K562 (cell line): ENCODE measurements at regions not wholly inside any gene's neighbourhood (a gene's known extent, or its start where the extent isn't known, plus 50 kb on each side); places are given as distances from the start of the nearest gene placed in this dataset.

Experiments
- ATAC-seq: fragments of 200-7000 bp; cut with Tn5 transposase; 3 replicates; pipeline ENCODE4 v1.9.1; 2020; ENCODE audit warnings: moderate library complexity
- BruUV-seq: library from RNA; stranded (reverse); fragments of 400-500 nt; replicated peaks from 2 replicates; lab custom pipeline; 2021; lab: Mats Ljungman, UMichigan
- CTCF ChIA-PET: fragments of 300-600 bp; formaldehyde crosslinking; extraction: SDS; loops from one replicate; lab custom pipeline; 2021; ENCODE audit warnings: low intra/inter-chr PET ratio; lab: Yijun Ruan, JAX
- POLR2A ChIA-PET: fragments of 300-600, 350-650 bp; sonication (Branson Sonifier 250); formaldehyde crosslinking; extraction: SDS; loops from one replicate; lab custom pipeline; 2021; ENCODE audit warnings: antibody characterized with exemption, inconsistent platforms; lab: Yijun Ruan, JAX
- DNase-seq, 4 experiments: peaks; one replicate each; pipeline versions ENCODE4 v3.0.0 to v3.0.0-alpha.2; 2011 to 2018; ENCODE audit warnings: low spot score in 3 of 4, mixed read lengths in 3 of 4; ENCODE audit errors: extremely low read depth in 1 of 4
- FAIRE-seq: peaks from 2 replicates; lab custom pipeline; 2011; peaks lifted over from hg19 to GRCh38; lab: Jason Lieb, UNC
- H2AFZ ChIP-seq: 2 replicates; pipeline ENCODE4 v1.6.0; 2011; ENCODE audit warnings: low read depth, low read length, control low read depth, inconsistent platforms
- H3K27ac ChIP-seq: fragments of 200-600 bp; 3 replicates; pipeline ENCODE4 v1.8.0; 2011; ENCODE audit warnings: low read depth, mild to moderate bottlenecking, control low read depth, inconsistent platforms, low read length, moderate library complexity, mixed read lengths; ENCODE audit errors: extremely low read depth
- H3K27me3 ChIP-seq, 2 experiments: fragments of 300-600 bp in 1 of 2; 2 replicates in 1 of 2; 3 replicates in 1 of 2; pipeline versions ENCODE4 v1.6.0 to v1.8.0; 2011; ENCODE audit warnings: inconsistent platforms in 2 of 2, low read length in 2 of 2, mild to moderate bottlenecking in 1 of 2, mixed read lengths in 1 of 2, moderate library complexity in 1 of 2; ENCODE audit not compliant: control insufficient read depth in 2 of 2, insufficient read depth in 2 of 2
- H3K36me3 ChIP-seq: fragments of 300-600 bp; 3 replicates; pipeline ENCODE4 v1.8.0; 2011; ENCODE audit warnings: mild to moderate bottlenecking, low read length, inconsistent platforms; ENCODE audit not compliant: control insufficient read depth, insufficient read depth
- H3K4me1 ChIP-seq, 2 experiments: fragments of 200-600 bp in 1 of 2; replicated peaks in 1 of 2; 2 replicates in 1 of 2; 3 replicates in 1 of 2; pipeline versions ENCODE4 v1.5.1 to v1.8.0; 2011; ENCODE audit warnings: inconsistent platforms in 2 of 2, low read length in 2 of 2, mild to moderate bottlenecking in 1 of 2, mixed read lengths in 1 of 2, moderate library complexity in 1 of 2; ENCODE audit not compliant: control insufficient read depth in 2 of 2, insufficient read depth in 2 of 2
- H3K4me2 ChIP-seq: 2 replicates; pipeline ENCODE4 v1.6.1; 2011; ENCODE audit warnings: low read length, control low read depth, inconsistent platforms, mixed read lengths; ENCODE audit not compliant: insufficient read depth
- H3K4me3 ChIP-seq: fragments of 200-600 bp; sonication (generic), shearing (Covaris generic); 2 replicates; pipeline ENCODE4 v1.5.1; 2016; ENCODE audit warnings: control low read depth, inconsistent platforms
- H3K79me2 ChIP-seq: fragments of 200-600 bp; 3 replicates; pipeline ENCODE4 v1.8.0; 2011; ENCODE audit warnings: low read length, inconsistent platforms; ENCODE audit not compliant: control insufficient read depth, insufficient read depth
- H3K9ac ChIP-seq, 2 experiments: 2 replicates each; pipeline versions ENCODE4 v1.6.0 to v1.6.1; 2011; ENCODE audit warnings: low read depth in 2 of 2, low read length in 2 of 2, control low read depth in 1 of 2, inconsistent platforms in 1 of 2, mild to moderate bottlenecking in 1 of 2, mixed read lengths in 1 of 2; ENCODE audit not compliant: insufficient read depth in 1 of 2
- H3K9me1 ChIP-seq: one replicate; pipeline ENCODE4 v1.6.0; 2011; ENCODE audit warnings: inconsistent platforms, mild to moderate bottlenecking, low read length, moderate library complexity; ENCODE audit not compliant: control insufficient read depth, insufficient read depth
- H3K9me3 ChIP-seq: replicated peaks from 2 replicates; pipeline ENCODE4 v1.5.1; 2011; ENCODE audit warnings: low read depth, low read length, inconsistent platforms; ENCODE audit not compliant: control insufficient read depth, insufficient read depth
- H4K20me1 ChIP-seq: replicated peaks from 2 replicates; pipeline ENCODE4 v1.6.1; 2011; ENCODE audit warnings: low read length, inconsistent platforms, mixed read lengths; ENCODE audit not compliant: control insufficient read depth, insufficient read depth
- CHD4 ChIP-seq: fragments of 200-600 bp; sonication (generic); IDR thresholded peaks from 3 replicates; pipeline ENCODE4 v1.6.1; 2012; ENCODE audit warnings: low read depth, mild to moderate bottlenecking, mixed read lengths, low read length, inconsistent platforms; ENCODE audit not compliant: insufficient read depth, insufficient replicate concordance, poor library complexity, severe bottlenecking
- DIDO1 ChIP-seq: fragments of 450-650 bp; IDR thresholded peaks from 2 replicates; pipeline ENCODE4 v1.6.1; 2016; ENCODE audit warnings: low read depth, missing biosample characterization, missing genetic modification characterization
- EHMT2 ChIP-seq: fragments of 450-650 bp; IDR thresholded peaks from 2 replicates; pipeline ENCODE4 v1.6.1; 2018; ENCODE audit warnings: antibody characterized with exemption
- EZH2 ChIP-seq: IDR thresholded peaks from 2 replicates; pipeline ENCODE4 v1.6.1; 2012; ENCODE audit warnings: low read depth, mild to moderate bottlenecking, inconsistent platforms, low read length, borderline replicate concordance
- FOXK1 ChIP-seq: sonication (generic); formaldehyde crosslinking; IDR thresholded peaks from 2 replicates; pipeline ENCODE4 v1.8.0; 2022; ENCODE audit warnings: missing genetic modification reagents, mild to moderate bottlenecking, borderline replicate concordance
- GATAD2A ChIP-seq: fragments of 450-650 bp; IDR thresholded peaks from 2 replicates; pipeline ENCODE4 v1.6.1; 2017
- HDAC2 ChIP-seq: fragments of 450-650 bp; IDR thresholded peaks from 2 replicates; pipeline ENCODE4 v1.6.1; 2016; ENCODE audit warnings: mild to moderate bottlenecking
- HDAC6 ChIP-seq: IDR thresholded peaks from 2 replicates; pipeline ENCODE4 v1.6.1; 2012; ENCODE audit warnings: low read depth, mild to moderate bottlenecking, control low read depth, inconsistent platforms, low read length, moderate library complexity
- IRF1 ChIP-seq: sonication (generic); formaldehyde crosslinking; IDR thresholded peaks from 2 replicates; pipeline ENCODE4 v1.8.0; 2022; ENCODE audit warnings: missing genetic modification reagents, mild to moderate bottlenecking, borderline replicate concordance
- KDM2B ChIP-seq: fragments of 250-450 bp; sonication (Bioruptor Pico); IDR thresholded peaks from 2 replicates; pipeline ENCODE4 v1.8.0; 2021; ENCODE audit warnings: mild to moderate bottlenecking, moderate library complexity
- MEF2A ChIP-seq: IDR thresholded peaks from 2 replicates; pipeline ENCODE4 v1.6.1; 2011; ENCODE audit warnings: low read depth, mild to moderate bottlenecking, low read length, moderate library complexity; ENCODE audit not compliant: control insufficient read depth
- NCOA6 ChIP-seq: fragments of 450-650 bp; IDR thresholded peaks from 2 replicates; pipeline ENCODE4 v1.6.1; 2017; ENCODE audit warnings: mild to moderate bottlenecking
- NFE2 ChIP-seq: IDR thresholded peaks from 2 replicates; pipeline ENCODE4 v1.6.1; 2014; ENCODE audit warnings: antibody characterized with exemption, low read depth
- NFXL1 ChIP-seq: fragments of 450-650 bp; formaldehyde crosslinking; IDR thresholded peaks from 2 replicates; pipeline ENCODE4 v1.4.0; 2021; ENCODE audit warnings: mild to moderate bottlenecking
- POLR2G ChIP-seq: fragments of 200-400 bp; formaldehyde crosslinking; IDR thresholded peaks from 2 replicates; pipeline ENCODE4 v1.6.1; 2017; ENCODE audit warnings: low read depth, mild to moderate bottlenecking, antibody characterized with exemption, low read length, moderate library complexity
- RAD21 ChIP-seq, 2 experiments: fragments of 250-450 bp in 1 of 2; fragments of 450-650 bp in 1 of 2; sonication (Bioruptor Pico) in 1 of 2; formaldehyde crosslinking in 1 of 2; IDR thresholded peaks in 1 of 2; conservative IDR thresholded peaks in 1 of 2; 2 replicates each; pipeline versions ENCODE4 v1.4.0 to v1.8.0; 2020 to 2022; ENCODE audit warnings: mild to moderate bottlenecking in 2 of 2, moderate library complexity in 1 of 2
- SMAD3 ChIP-seq: fragments of 450-650 bp; formaldehyde crosslinking; conservative IDR thresholded peaks from 2 replicates; pipeline ENCODE4 v1.4.0; 2020; ENCODE audit warnings: mild to moderate bottlenecking
- TCF3 ChIP-seq: sonication (generic); formaldehyde crosslinking; IDR thresholded peaks from 2 replicates; pipeline ENCODE4 v1.4.0; 2020; ENCODE audit warnings: mild to moderate bottlenecking, missing genetic modification reagents
- WGBS: fragments of 100-300 bp; shearing (Covaris generic); methylation state at CpG from one replicate; pipeline ENCODE4 v1.1.6; 2016; ENCODE audit warnings: low coverage, mixed read lengths; ENCODE audit not compliant: insufficient coverage; ENCODE audit errors: missing lambda C conversion rate; 5-methylcytosine and 5-hydroxymethylcytosine counted together
- in situ Hi-C: fragments of 300-500 bp; cut with MboI; formaldehyde crosslinking; loops from 4 replicates; pipeline ENCODE4 v1.15.0; 2018; ENCODE audit warnings: inconsistent platforms, mixed read lengths
- intact Hi-C: fragments of 100-400 bp; cut with micrococcal nuclease; formaldehyde crosslinking; loops from 2 replicates; pipeline ENCODE4 v1.14.2; 2022

- TF ChIP-seq KDM2B (CRISPR knock-in tag), result no peak
- no peak for TF ChIP-seq CHD4
- no peak for TF ChIP-seq EZH2
- TF ChIP-seq GATAD2A, result no peak
- no peak for TF ChIP-seq EHMT2
- TF ChIP-seq RAD21 (CRISPR knock-in tag; conservative IDR thresholded peaks at IDR 0.05 in 1 of 2, IDR thresholded peaks at IDR 0.05 in 1 of 2), result no peak
- no peak for TF ChIP-seq FOXK1 (CRISPR knock-in tag)
These were observed 160.1 kb downstream of the NUAK1 start (continued) for GRCh38 chr12:105978686-105979085.

- Histone ChIP-seq H3K4me1 (no peaks in the 10 kb centered on the region), H3K36me3 (no peaks in the 10 kb centered on the region), H3K79me2 (no peaks in the 10 kb centered on the region), H4K20me1 (0 out of 2 replicates have a peak, but pooled peaks cover 3% of the 10 kb centered on the region), H3K4me2 (no peak overlapping the region), H3K9me3 (no peaks in the 10 kb centered on the region), H2AFZ (no peak overlapping the region), H3K9ac (no peak overlapping the region), H3K27ac (no peak overlapping the region), H3K27me3 (peaks cover 0 to 19% of the 10 kb centered on the region in 2 experiments; a peak in 3 of 5 replicates), H3K4me3 (no peak overlapping the region), H3K9me1 (no peaks in the 10 kb centered on the region)
- BruUV-seq, result no TSS peak
- TF ChIP-seq HDAC2 (no peak), DIDO1 (tag) (no peak), NCOA6 (no peak), MEF2A (no peak), POLR2G (no peak), HDAC6 (no peak), IRF1 (CRISPR knock-in tag) (no peak), NFE2 (no peak), NFXL1 (no peak), TCF3 (CRISPR knock-in tag) (no peak), SMAD3 (no peak)
- 6% methylated on average over 1 of the region's 1 CpG for WGBS
- no peak for FAIRE-seq
- DNase-seq, result no peak
- POLR2A ChIA-PET, result interaction anchor here (1.1 to 2.2 kb wide), 2 partner anchors 10 to 32 kb away, joined by 3 to 9 read pairs; no protein-coding TSS in a partner anchor
- in situ Hi-C loops, result no loop called here
- intact Hi-C loops, result no loop called here
- CTCF ChIA-PET, result no interaction called here
- ATAC-seq, result no peak
These were observed 158.7 kb downstream of the NUAK1 start for GRCh38 chr12:105980085-105980484.
